ENCODE measurements at regions not wholly inside any gene's neighbourhood (a gene's known extent, or its start where the extent isn't known, plus 50 kb on each side); places are given as distances from the start of the nearest gene placed in this dataset.

DNA sequence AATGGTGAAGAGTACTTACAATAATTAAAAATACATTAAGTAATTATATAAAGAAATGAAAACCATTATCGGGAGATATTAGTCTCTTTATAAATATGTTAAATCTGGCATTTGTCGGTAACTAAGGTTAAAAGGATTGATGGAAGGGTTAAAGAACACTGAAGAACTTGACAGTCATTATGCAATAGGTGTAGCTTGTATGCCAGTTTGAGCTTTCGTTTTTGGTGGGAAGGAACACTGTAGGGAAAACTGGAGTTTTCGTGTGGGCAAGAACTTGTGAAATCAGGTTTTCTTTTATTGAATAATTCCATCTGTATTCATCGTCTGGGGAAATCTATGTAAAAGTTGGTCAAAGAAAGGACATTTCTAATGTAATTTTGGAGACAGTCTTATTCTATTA, 142.3 kb downstream of the DMRTA1 start:
- Mint-ChIP-seq H3K9me3 (no peaks in the 10 kb centered on the region), H3K36me3 (ENCODE audit: low read depth) (no peaks in the 10 kb centered on the region), H3K27ac (no peak overlapping the region), H3K4me1 (ENCODE audit: low read depth) (no peaks in the 10 kb centered on the region), H3K4me3 (no peak overlapping the region), H3K27me3 (ENCODE audit: low read depth) (no peaks in the 10 kb centered on the region)
- DNase-seq, result no peak
- intact Hi-C loops (cut with micrococcal nuclease), result no loop called here
- CTCF ChIA-PET, result no interaction called here

GRCh38 chr9:22590336-22591033, 143.9 kb downstream of the DMRTA1 start:
- no peaks in the 10 kb centered on the region for H3K36me3 Mint-ChIP-seq (ENCODE audit: low read depth)

GRCh38 chr9:22595805-22596204, 149.2 kb downstream of the DMRTA1 start:
- Mint-ChIP-seq H3K36me3 (ENCODE audit: low read depth) (no peaks in the 10 kb centered on the region), H3K4me1 (ENCODE audit: low read depth) (no peaks in the 10 kb centered on the region), H3K27me3 (ENCODE audit: low read depth) (no peaks in the 10 kb centered on the region), H3K4me3 (no peak overlapping the region), H3K27ac (no peak overlapping the region), H3K9me3 (peaks cover 3% of the 10 kb centered on the region)
- intact Hi-C loops (cut with micrococcal nuclease), result no loop called here
- no peak for DNase-seq
- CTCF ChIA-PET, result no interaction called here

More at GRCh38 chr9:22590336-22591033, 143.9 kb downstream of the DMRTA1 start:
- DNase-seq, result no peak
- Mint-ChIP-seq H3K27me3 (ENCODE audit: low read depth) (no peaks in the 10 kb centered on the region), H3K9me3 (no peaks in the 10 kb centered on the region), H3K4me1 (ENCODE audit: low read depth) (no peaks in the 10 kb centered on the region), H3K4me3 (no peak overlapping the region), H3K27ac (no peak overlapping the region)
- CTCF ChIA-PET, result no interaction called here
- intact Hi-C loops (cut with micrococcal nuclease), result no loop called here

DNA sequence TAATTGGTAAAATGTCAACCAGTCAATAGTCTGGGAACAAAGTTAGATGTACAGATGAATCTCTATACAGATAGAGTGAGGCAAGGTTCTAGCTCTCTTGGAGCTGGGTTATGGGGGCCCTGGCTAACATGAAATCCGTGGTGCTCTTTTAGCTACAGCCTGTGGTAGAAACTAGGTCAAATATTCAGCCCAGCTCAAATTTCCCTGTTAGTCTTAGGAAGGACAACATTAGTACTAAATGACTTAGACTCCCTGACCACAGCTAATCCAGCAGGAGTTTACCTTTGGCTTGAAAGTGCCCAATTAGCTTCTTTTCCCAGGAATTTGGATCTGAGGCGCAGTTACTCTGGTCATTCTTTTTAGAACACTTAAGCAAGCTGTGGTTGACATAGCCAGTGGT, 170.5 kb downstream of the DMRTA1 start:
- CTCF ChIA-PET, result interaction anchor here (0.6 to 1.1 kb wide), 4 partner anchors 14 to 342 kb away, joined by 3 to 4 read pairs (median 3); no protein-coding TSS in a partner anchor
- DNase-seq, result no peak
- no peaks in the 10 kb centered on the region for H3K27me3 Mint-ChIP-seq (ENCODE audit: low read depth)
- H3K36me3 Mint-ChIP-seq (ENCODE audit: low read depth), result no peaks in the 10 kb centered on the region
- no peaks in the 10 kb centered on the region for H3K4me1 Mint-ChIP-seq (ENCODE audit: low read depth)
- no peak overlapping the region for H3K4me3 Mint-ChIP-seq
- no peak overlapping the region for H3K27ac Mint-ChIP-seq
- peaks cover 8% of the 10 kb centered on the region for H3K9me3 Mint-ChIP-seq
- intact Hi-C loops (cut with micrococcal nuclease), result no loop called here

- intact Hi-C loops (cut with micrococcal nuclease), result no loop called here
- no peak overlapping the region for H3K4me3 Mint-ChIP-seq
- H3K27ac Mint-ChIP-seq, result no peak overlapping the region
- CTCF ChIA-PET, result no interaction called here
- peaks cover 7% of the 10 kb centered on the region for H3K9me3 Mint-ChIP-seq
- DNase-seq, result no peak
- no peaks in the 10 kb centered on the region for H3K36me3 Mint-ChIP-seq (ENCODE audit: low read depth)
- H3K4me1 Mint-ChIP-seq (ENCODE audit: low read depth), result no peaks in the 10 kb centered on the region
- no peaks in the 10 kb centered on the region for H3K27me3 Mint-ChIP-seq (ENCODE audit: low read depth)
Observed at GRCh38 chr9:22622815-22623214, 176.2 kb downstream of the DMRTA1 start.

DNA sequence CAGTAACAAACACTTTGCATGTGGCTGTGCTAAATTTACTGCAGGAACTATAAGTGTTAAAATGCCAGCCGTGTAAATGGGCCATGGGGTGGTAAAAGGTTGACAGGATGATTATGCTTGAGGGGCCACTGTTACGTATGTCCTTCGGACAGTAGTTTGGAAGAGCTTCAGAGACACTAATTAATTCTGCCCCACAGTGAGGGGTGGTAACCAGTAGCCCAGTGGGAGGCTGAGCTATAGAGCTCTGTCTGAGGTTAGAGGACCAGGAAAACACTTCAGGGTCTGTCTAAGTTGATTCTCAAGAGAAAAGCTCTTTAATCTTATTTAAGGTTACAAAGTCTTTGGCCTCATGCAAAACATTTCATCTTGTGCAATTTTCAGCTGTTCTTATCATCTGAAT, 176.6 kb downstream of the DMRTA1 start:
- intact Hi-C loops (cut with micrococcal nuclease), result no loop called here
- CTCF ChIA-PET, result no interaction called here
- Mint-ChIP-seq H3K4me1 (ENCODE audit: low read depth) (no peaks in the 10 kb centered on the region), H3K4me3 (no peak overlapping the region), H3K27ac (no peak overlapping the region), H3K36me3 (ENCODE audit: low read depth) (no peaks in the 10 kb centered on the region), H3K9me3 (peaks cover 7% of the 10 kb centered on the region), H3K27me3 (ENCODE audit: low read depth) (no peaks in the 10 kb centered on the region)
- no peak for DNase-seq

- CTCF ChIA-PET, result no interaction called here
- no peak overlapping the region for H3K27ac Mint-ChIP-seq
- no peaks in the 10 kb centered on the region for H3K4me1 Mint-ChIP-seq (ENCODE audit: low read depth)
- H3K36me3 Mint-ChIP-seq (ENCODE audit: low read depth), result no peaks in the 10 kb centered on the region
- intact Hi-C loops (cut with micrococcal nuclease), result no loop called here
- H3K4me3 Mint-ChIP-seq, result no peak overlapping the region
- no peak for DNase-seq
- no peaks in the 10 kb centered on the region for H3K27me3 Mint-ChIP-seq (ENCODE audit: low read depth)
- peaks cover 10% of the 10 kb centered on the region for H3K9me3 Mint-ChIP-seq
Observed at GRCh38 chr9:22625540-22625939, 178.9 kb downstream of the DMRTA1 start.

DNA sequence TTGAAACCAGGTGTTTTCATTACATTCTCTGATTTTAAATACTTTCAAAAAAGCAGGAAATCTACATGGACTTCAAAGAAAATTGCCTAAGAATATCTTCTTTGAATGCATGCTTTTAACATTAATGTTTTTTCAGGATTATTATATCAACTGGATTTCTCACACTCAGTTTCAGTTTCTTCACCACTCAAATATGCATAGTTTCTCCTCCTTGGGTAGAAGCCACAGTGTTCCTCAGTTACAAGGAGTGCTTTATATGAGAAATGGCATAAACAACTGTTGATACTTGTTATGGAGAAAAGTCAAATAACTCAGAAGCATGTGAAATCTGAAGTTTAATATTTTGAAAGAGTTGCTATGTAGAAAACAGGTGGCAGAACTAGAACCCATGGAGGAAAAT, 196.9 kb downstream of the DMRTA1 start:
- H3K4me3 Mint-ChIP-seq, result no peak overlapping the region
- intact Hi-C loops (cut with micrococcal nuclease), result no loop called here
- H3K27me3 Mint-ChIP-seq (ENCODE audit: low read depth), result no peaks in the 10 kb centered on the region
- H3K36me3 Mint-ChIP-seq (ENCODE audit: low read depth), result no peaks in the 10 kb centered on the region
- H3K4me1 Mint-ChIP-seq (ENCODE audit: low read depth), result no peaks in the 10 kb centered on the region
- DNase-seq, result no peak
- CTCF ChIA-PET, result no interaction called here
- H3K27ac Mint-ChIP-seq, result no peak overlapping the region
- no peaks in the 10 kb centered on the region for H3K9me3 Mint-ChIP-seq

DNA sequence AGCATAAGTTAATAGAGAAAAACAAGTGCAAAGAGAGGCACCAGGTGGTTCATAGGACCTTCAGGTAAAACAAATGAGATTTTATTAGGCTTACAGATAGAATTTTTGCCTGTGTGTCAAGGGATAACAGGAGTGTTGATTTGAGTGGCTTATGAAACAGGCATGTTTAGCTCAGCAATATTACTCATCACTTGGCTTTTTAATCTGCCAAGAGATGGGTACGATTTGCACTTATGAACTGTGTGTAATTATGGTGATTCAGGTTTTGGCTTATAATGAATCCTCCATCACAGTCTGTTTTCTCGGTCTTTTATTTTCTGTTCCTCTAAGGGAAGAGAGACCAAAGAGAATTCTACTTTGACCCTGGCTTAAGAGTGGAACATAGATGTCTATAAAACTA, 199.3 kb downstream of the DMRTA1 start:
- intact Hi-C loops (cut with micrococcal nuclease), result no loop called here
- no peak overlapping the region for H3K4me3 Mint-ChIP-seq
- H3K9me3 Mint-ChIP-seq, result no peaks in the 10 kb centered on the region
- no peak for DNase-seq
- H3K27me3 Mint-ChIP-seq (ENCODE audit: low read depth), result no peaks in the 10 kb centered on the region
- no peaks in the 10 kb centered on the region for H3K4me1 Mint-ChIP-seq (ENCODE audit: low read depth)
- no peaks in the 10 kb centered on the region for H3K36me3 Mint-ChIP-seq (ENCODE audit: low read depth)
- CTCF ChIA-PET, result no interaction called here
- no peak overlapping the region for H3K27ac Mint-ChIP-seq

DNA sequence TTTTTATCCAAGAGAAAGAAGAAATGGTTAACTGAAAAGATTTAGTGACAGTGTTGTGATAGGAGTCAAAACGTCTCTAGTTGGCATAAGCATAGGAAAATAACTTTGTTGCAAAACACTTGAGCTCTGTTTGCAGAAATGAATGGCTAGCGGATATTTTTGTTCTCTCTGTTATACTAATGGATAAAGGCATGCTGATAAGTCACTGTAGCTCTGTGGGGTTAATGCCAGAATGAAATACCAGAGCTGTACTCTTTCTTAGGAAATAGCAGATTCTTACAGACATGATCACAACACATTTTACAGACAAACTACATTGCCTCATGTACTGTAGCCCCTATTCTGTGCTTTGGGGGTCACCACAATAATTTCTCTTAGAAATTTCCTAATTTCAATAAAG, 202.8 kb downstream of the DMRTA1 start:
- no peaks in the 10 kb centered on the region for H3K27me3 Mint-ChIP-seq (ENCODE audit: low read depth)
- no peaks in the 10 kb centered on the region for H3K4me1 Mint-ChIP-seq (ENCODE audit: low read depth)
- no peak overlapping the region for H3K27ac Mint-ChIP-seq
- DNase-seq, result no peak
- H3K9me3 Mint-ChIP-seq, result peaks cover 3% of the 10 kb centered on the region
- CTCF ChIA-PET, result no interaction called here
- no peak overlapping the region for H3K4me3 Mint-ChIP-seq
- intact Hi-C loops (cut with micrococcal nuclease), result no loop called here
- no peaks in the 10 kb centered on the region for H3K36me3 Mint-ChIP-seq (ENCODE audit: low read depth)

- peaks cover 3% of the 10 kb centered on the region for H3K9me3 Mint-ChIP-seq
- H3K27me3 Mint-ChIP-seq (ENCODE audit: low read depth), result no peaks in the 10 kb centered on the region
- H3K4me3 Mint-ChIP-seq, result no peak overlapping the region
- no peak overlapping the region for H3K27ac Mint-ChIP-seq
- H3K36me3 Mint-ChIP-seq (ENCODE audit: low read depth), result no peaks in the 10 kb centered on the region
- CTCF ChIA-PET, result no interaction called here
- no peak for DNase-seq
- intact Hi-C loops (cut with micrococcal nuclease), result no loop called here
- H3K4me1 Mint-ChIP-seq (ENCODE audit: low read depth), result no peaks in the 10 kb centered on the region
Observed at GRCh38 chr9:22650145-22650544, 203.5 kb downstream of the DMRTA1 start.

DNA sequence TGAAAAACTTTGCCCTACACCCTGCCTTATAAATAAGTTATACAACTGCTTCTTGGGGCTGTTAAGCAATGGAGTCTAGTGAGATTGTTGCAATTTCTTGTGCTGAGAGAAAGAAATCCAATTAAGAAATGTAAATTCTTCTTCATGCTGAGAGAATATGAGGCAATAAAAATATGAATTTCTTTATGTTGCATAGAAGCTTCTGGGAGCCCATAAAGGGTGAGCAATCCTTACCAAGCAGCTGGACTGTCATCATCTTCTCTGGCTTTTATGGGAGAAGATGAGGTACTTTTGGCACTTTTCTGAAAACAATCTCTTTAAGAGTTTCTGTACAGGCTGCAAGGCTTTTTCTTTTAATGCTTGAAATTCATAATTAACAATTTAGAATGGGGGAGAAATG, 204.3 kb downstream of the DMRTA1 start:
- Mint-ChIP-seq H3K9me3 (peaks cover 3% of the 10 kb centered on the region), H3K4me3 (no peak overlapping the region), H3K27ac (no peak overlapping the region), H3K27me3 (ENCODE audit: low read depth) (no peaks in the 10 kb centered on the region), H3K4me1 (ENCODE audit: low read depth) (no peaks in the 10 kb centered on the region), H3K36me3 (ENCODE audit: low read depth) (no peaks in the 10 kb centered on the region)
- DNase-seq, result no peak
- CTCF ChIA-PET, result no interaction called here
- intact Hi-C loops (cut with micrococcal nuclease), result no loop called here

DNA sequence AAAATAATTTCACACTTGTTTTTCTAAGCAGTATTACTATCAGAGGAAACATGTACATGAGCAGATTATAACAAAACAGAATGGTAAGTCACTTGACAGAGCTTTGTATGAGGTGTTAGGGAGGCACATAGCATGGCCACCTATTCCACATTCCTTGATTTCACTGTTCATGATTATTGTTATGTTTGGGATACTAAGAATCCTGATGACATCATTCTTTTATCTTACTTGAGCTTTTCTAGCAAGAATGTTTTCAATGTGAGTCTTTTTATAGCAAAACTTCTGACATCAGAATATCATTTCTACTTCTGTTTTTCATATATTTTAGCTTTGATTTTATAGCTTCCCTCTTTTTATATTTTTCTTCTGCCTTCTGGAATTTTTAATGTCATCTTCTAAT, 208.2 kb downstream of the DMRTA1 start:
- H3K27ac Mint-ChIP-seq, result no peak overlapping the region
- no peaks in the 10 kb centered on the region for H3K4me1 Mint-ChIP-seq (ENCODE audit: low read depth)
- H3K4me3 Mint-ChIP-seq, result no peak overlapping the region
- CTCF ChIA-PET, result no interaction called here
- no peaks in the 10 kb centered on the region for H3K27me3 Mint-ChIP-seq (ENCODE audit: low read depth)
- intact Hi-C loops (cut with micrococcal nuclease), result no loop called here
- H3K36me3 Mint-ChIP-seq (ENCODE audit: low read depth), result no peaks in the 10 kb centered on the region
- H3K9me3 Mint-ChIP-seq, result peaks cover 3% of the 10 kb centered on the region
- DNase-seq, result no peak

DNA sequence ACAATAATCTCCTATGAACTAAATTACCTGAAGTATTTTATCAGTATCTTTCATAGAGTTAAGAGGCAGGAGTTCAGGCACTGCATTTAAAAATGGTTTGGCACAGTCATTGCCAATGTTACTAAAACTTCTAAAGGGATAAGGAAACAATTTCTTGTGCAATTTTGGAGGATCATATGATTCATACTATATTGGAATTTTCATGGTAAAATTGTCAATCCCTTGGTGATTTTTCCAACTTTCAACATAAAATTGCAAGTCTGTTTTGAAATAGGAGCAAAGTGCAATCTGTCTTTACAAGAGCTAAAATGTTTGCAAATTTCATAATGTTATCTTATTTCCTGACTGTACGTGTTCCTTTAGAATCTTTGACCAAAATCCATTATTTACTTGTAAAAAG, 211.1 kb downstream of the DMRTA1 start:
- no peaks in the 10 kb centered on the region for H3K4me1 Mint-ChIP-seq (ENCODE audit: low read depth)
- no peaks in the 10 kb centered on the region for H3K27me3 Mint-ChIP-seq (ENCODE audit: low read depth)
- no peak overlapping the region for H3K4me3 Mint-ChIP-seq
- H3K9me3 Mint-ChIP-seq, result no peaks in the 10 kb centered on the region
- intact Hi-C loops (cut with micrococcal nuclease), result no loop called here
- CTCF ChIA-PET, result no interaction called here
- H3K27ac Mint-ChIP-seq, result no peak overlapping the region
- H3K36me3 Mint-ChIP-seq (ENCODE audit: low read depth), result no peaks in the 10 kb centered on the region
- no peak for DNase-seq

Data from activated naive CD4-positive, alpha-beta T cell treated with anti-CD3 and anti-CD28 coated beads for 36 hours (primary cell).